HepG2 (cell line): ENCODE measurements at regions not wholly inside any gene's neighbourhood (a gene's known extent, or its start where the extent isn't known, plus 50 kb on each side); places are given as distances from the start of the nearest gene placed in this dataset.

ENCODE experiments used
- EP300 ChIP-seq, 3 experiments: sonication (generic) in 1 of 3; formaldehyde crosslinking in 1 of 3; IDR thresholded peaks; 2 replicates each; pipeline versions ENCODE4 v1.5.1 to v1.6.1; 2011 to 2020; ENCODE audit warnings: low read depth in 2 of 3, low read length in 2 of 3, borderline replicate concordance in 1 of 3, improper control_type of control experiment in 1 of 3, mild to moderate bottlenecking in 1 of 3, missing genetic modification reagents in 1 of 3, moderate library complexity in 1 of 3
- FOSL2 ChIP-seq: sonication (generic); formaldehyde crosslinking; IDR thresholded peaks from 2 replicates; pipeline ENCODE4 v1.4.0; 2020; ENCODE audit warnings: missing genetic modification reagents
- PAF1 ChIP-seq: IDR thresholded peaks from 2 replicates; pipeline ENCODE4 v1.6.1; 2016; ENCODE audit warnings: missing genetic modification reagents, missing compliant biosample characterization
- YY1 ChIP-seq: IDR thresholded peaks from 2 replicates; pipeline ENCODE4 v1.6.1; 2011; ENCODE audit warnings: low read length, low read depth, moderate library complexity, mild to moderate bottlenecking; ENCODE audit not compliant: insufficient read depth, insufficient replicate concordance
- ZNF274 ChIP-seq: sonication (generic); formaldehyde crosslinking; IDR thresholded peaks from 2 replicates; pipeline ENCODE4 v1.5.1; 2020; ENCODE audit warnings: mild to moderate bottlenecking, missing genetic modification reagents
- TF ChIP-seq, protein P1 (sequence below): sonication (generic); formaldehyde crosslinking; IDR thresholded peaks from 2 replicates; pipeline ENCODE4 v1.4.0; 2020; ENCODE audit warnings: mild to moderate bottlenecking, low read depth, missing genetic modification reagents
- TF ChIP-seq, protein P2 (sequence below): sonication (generic); formaldehyde crosslinking; IDR thresholded peaks from 2 replicates; pipeline ENCODE4 v1.5.0; 2020; ENCODE audit warnings: mild to moderate bottlenecking, missing genetic modification reagents, moderate library complexity

DNA sequence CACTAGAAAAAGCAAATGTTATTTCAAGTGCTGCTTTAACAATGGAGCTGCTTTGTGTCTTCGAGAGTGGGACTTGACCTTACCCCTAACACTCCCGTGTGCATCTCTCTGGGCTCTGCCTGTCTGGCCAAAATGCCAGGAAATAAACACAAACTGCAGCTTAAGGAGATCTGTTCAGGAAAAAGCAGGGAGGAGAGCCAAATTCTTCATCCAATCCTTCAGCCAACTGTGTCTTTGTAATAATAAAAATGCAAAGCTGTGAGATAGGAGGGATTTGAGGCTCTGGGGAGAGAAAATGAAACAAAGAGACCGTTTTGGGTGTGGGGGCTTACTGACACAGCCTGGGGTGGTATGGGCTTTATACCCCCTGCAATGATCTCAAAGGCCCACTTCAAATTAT is 85.8 kb upstream of the WSCD2 start:
- no peak for TF ChIP-seq ZNF274 (CRISPR knock-in tag)
- no peak for TF ChIP-seq YY1
- TF ChIP-seq, protein P1, sequence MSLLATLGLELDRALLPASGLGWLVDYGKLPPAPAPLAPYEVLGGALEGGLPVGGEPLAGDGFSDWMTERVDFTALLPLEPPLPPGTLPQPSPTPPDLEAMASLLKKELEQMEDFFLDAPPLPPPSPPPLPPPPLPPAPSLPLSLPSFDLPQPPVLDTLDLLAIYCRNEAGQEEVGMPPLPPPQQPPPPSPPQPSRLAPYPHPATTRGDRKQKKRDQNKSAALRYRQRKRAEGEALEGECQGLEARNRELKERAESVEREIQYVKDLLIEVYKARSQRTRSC, result no peak
- TF ChIP-seq, protein P2, sequence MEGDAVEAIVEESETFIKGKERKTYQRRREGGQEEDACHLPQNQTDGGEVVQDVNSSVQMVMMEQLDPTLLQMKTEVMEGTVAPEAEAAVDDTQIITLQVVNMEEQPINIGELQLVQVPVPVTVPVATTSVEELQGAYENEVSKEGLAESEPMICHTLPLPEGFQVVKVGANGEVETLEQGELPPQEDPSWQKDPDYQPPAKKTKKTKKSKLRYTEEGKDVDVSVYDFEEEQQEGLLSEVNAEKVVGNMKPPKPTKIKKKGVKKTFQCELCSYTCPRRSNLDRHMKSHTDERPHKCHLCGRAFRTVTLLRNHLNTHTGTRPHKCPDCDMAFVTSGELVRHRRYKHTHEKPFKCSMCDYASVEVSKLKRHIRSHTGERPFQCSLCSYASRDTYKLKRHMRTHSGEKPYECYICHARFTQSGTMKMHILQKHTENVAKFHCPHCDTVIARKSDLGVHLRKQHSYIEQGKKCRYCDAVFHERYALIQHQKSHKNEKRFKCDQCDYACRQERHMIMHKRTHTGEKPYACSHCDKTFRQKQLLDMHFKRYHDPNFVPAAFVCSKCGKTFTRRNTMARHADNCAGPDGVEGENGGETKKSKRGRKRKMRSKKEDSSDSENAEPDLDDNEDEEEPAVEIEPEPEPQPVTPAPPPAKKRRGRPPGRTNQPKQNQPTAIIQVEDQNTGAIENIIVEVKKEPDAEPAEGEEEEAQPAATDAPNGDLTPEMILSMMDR, result no peak
- no peak for TF ChIP-seq EP300 (IDR thresholded peaks at IDR 0.05; ENCODE audit: low read depth in 2 of 2, low read length in 2 of 2)
- no peak for TF ChIP-seq EP300 (CRISPR knock-in tag; IDR thresholded peaks at IDR 0.05; ENCODE audit: borderline replicate concordance)
- TF ChIP-seq FOSL2 (CRISPR knock-in tag), result no peak
- TF ChIP-seq PAF1 (CRISPR knock-in tag), result no peak
